ENCODE measurements at regions not wholly inside any gene's neighbourhood (a gene's known extent, or its start where the extent isn't known, plus 50 kb on each side); places are given as distances from the start of the nearest gene placed in this dataset.

DNA sequence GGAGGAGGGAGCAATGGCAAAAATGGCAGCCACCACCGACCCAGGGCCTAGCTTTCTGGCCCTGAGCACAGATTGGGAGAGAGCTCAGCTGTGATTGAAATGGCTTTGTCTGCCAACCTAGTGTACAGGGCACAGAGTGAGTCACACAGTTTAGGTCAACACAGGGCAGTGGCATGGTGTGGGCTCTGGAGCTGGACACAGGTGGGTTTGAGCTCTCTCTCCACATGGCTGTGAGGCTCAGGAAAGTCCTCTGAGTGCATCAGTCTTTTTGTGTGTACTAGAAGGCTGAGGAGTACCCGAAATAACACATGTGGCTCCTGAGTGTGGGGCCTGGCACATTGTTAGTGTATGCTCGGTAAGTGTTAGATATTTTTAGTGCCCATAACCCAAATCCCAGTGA lies 60.2 kb upstream of the LOXL4 start:
- Histone ChIP-seq H3K4me1 (peaks cover 0 to 16% (median 6%) of the 10 kb centered on the region in 9 donors), H3K27ac (no peak overlapping the region), H3K36me3 (no peaks in the 10 kb centered on the region), H3K27me3 (peaks cover 0 to 10% (median 3%) of the 10 kb centered on the region in 7 donors), H3K9me3 (peaks cover 0 to 7% (median 0%) of the 10 kb centered on the region in 11 donors), H3K4me3 (no peak overlapping the region)
- intact Hi-C loops (cut with DNase I) = no loop called here
- ATAC-seq (peak in 2 of 8 donors; percentile 38 to 66), DNase-seq (no peak)
- WGBS, 2 donors = 69 to 76% methylated on average over 3 of the region's 3 CpGs
- TF ChIP-seq, protein P1, sequence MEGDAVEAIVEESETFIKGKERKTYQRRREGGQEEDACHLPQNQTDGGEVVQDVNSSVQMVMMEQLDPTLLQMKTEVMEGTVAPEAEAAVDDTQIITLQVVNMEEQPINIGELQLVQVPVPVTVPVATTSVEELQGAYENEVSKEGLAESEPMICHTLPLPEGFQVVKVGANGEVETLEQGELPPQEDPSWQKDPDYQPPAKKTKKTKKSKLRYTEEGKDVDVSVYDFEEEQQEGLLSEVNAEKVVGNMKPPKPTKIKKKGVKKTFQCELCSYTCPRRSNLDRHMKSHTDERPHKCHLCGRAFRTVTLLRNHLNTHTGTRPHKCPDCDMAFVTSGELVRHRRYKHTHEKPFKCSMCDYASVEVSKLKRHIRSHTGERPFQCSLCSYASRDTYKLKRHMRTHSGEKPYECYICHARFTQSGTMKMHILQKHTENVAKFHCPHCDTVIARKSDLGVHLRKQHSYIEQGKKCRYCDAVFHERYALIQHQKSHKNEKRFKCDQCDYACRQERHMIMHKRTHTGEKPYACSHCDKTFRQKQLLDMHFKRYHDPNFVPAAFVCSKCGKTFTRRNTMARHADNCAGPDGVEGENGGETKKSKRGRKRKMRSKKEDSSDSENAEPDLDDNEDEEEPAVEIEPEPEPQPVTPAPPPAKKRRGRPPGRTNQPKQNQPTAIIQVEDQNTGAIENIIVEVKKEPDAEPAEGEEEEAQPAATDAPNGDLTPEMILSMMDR (IDR thresholded peaks at IDR 0.05) = no peak

DNA sequence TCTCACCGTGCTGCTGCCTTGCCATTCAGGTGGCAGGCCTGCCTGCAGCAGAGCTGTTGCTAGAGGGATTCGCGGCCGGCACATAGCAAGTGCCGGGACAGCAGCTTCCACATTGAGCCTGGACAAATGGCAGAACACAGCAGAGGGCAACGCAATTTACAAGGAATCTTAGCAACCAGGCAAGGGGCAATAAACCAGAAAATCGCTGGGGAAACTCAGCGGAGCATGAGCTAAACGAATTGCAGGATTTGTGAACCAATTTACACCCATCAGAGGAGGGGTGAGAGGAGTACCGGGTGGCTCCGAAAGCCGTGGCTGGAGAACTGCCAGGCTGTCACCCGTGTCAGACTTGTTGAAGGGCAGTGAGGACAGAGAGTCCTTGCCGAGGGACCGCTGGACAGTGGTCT lies 58.6 kb upstream of the LOXL4 start:
- intact Hi-C loops (cut with DNase I) = no loop called here
- WGBS, 2 donors = 38 to 39% methylated on average over 15 of the region's 15 CpGs
- Histone ChIP-seq H3K9me3 (peaks cover 0 to 7% (median 0%) of the 10 kb centered on the region in 11 donors), H3K4me3 (no peak overlapping the region), H3K4me1 (peaks cover 2 to 26% (median 17%) of the 10 kb centered on the region in 9 donors), H3K27ac (peak overlapping the region in 6 of 10 donors; percentile 6 to 51 (median 22)), H3K36me3 (no peaks in the 10 kb centered on the region), H3K27me3 (peaks cover 0 to 10% (median 3%) of the 10 kb centered on the region in 7 donors)
- DNase-seq (peak in 1 of 2 donors; percentile 42), ATAC-seq (peak in 5 of 8 donors; percentile 10 to 55 (median 40))
- TF ChIP-seq, protein P1 (IDR thresholded peaks at IDR 0.05) = no peak

DNA sequence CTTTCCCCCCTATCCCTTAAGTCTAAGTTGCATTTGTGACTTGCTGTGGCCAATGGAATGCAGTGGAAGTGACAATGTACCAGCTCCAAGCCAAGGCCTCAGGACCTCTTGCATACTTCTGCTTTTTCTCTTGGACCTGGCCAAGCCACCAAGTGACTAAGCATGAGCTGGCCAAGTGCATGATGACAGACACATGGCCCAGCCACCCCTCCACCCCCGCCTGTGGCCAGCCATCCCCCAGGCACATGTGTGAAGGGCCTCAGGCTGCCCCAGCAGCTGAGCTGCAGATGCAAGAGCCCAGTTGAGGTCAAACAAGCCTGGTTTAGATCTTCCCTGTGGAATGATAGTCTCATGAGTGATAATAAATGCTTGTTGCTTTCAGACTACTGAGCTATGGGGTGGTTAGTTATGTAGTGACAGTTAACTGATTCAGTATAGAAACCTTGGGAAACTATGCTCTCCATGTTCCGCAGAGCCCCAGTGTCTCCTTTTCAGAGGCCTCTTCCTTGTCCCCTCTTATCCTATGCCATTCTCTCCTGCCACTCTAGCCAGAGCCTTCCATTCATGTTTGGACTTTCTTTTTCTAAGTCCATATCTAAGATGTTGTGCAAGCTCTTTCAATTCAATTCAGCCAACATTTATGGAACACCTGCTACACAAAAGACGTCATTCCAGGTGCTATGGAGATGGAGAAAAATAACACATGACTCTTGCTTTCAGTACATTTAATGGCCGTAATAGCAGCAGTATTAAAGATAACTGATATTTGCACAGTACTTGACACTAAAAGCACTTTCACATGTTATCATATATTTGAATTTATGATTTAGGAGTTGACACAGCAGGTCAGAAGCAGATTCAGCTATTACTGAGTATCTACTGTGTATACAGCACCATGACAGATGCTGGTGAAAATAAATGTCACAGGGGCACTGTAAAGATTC lies 55.5 kb upstream of the LOXL4 start:
- Histone ChIP-seq H3K4me3 (no peak overlapping the region), H3K9me3 (peaks cover 0 to 2% (median 0%) of the 10 kb centered on the region in 11 donors), H3K27me3 (peaks cover 0 to 10% (median 3%) of the 10 kb centered on the region in 7 donors), H3K27ac (peak overlapping the region in 8 of 10 donors; percentile 3 to 65 (median 30)), H3K36me3 (no peaks in the 10 kb centered on the region), H3K4me1 (peaks cover 2 to 26% (median 17%) of the 10 kb centered on the region in 9 donors)
- 53 to 57% methylated on average over 4 of the region's 4 CpGs for WGBS, 2 donors
- intact Hi-C loops (cut with DNase I) = no loop called here
- DNase-seq (peak; percentile 65 to 74), ATAC-seq (peak; percentile 88 to 95 (median 91))
- TF ChIP-seq, protein P1 (IDR thresholded peaks at IDR 0.05) = no peak

DNA sequence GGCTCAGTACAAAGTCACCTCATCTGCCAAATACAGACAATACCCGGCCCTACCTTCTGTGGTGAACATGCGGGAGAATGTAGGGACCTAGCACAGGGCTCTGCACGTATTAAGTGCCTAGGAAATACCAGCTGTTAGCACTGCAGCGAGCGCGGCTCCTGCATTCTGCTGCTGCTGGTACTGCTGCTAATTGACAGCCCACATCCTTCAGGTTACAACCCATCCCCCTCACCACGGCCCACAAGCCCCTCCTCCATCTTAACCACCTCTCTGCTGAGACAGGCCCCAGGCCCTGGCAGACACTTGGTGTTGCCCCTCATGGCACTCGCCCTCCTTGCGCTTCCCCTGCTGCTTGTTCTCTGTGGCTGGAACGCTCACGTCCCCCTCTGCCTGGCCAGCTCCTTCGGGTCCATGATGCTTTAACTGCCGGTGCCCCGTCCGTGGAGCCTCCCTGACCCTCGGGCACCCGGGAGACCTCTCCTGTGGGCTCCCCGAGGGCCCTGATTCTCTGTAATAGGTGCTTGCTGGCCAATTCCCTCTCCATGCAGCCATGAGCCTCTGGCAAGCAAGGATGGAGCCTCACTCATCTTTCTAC lies 53.3 kb upstream of the LOXL4 start:
- Histone ChIP-seq H3K27me3 (peaks cover 0 to 9% (median 0%) of the 10 kb centered on the region in 7 donors), H3K36me3 (no peaks in the 10 kb centered on the region), H3K9me3 (no peaks in the 10 kb centered on the region), H3K4me3 (no peak overlapping the region), H3K4me1 (peaks cover 2 to 37% (median 25%) of the 10 kb centered on the region in 9 donors), H3K27ac (no peak overlapping the region)
- ATAC-seq (no peak), DNase-seq (no peak)
- 87 to 89% methylated on average over 18 of the region's 18 CpGs for WGBS, 2 donors
- TF ChIP-seq, protein P1 (IDR thresholded peaks at IDR 0.05) = no peak
- intact Hi-C loops (cut with DNase I) = no loop called here
